Stimulated activated CD8-positive, alpha-beta memory T cell treated with anti-CD3 and anti-CD28 coated beads, Interleukin-7, amount 100 ng/mL, for 48 hours (primary cell): ENCODE measurements at regions not wholly inside any gene's neighbourhood (a gene's known extent, or its start where the extent isn't known, plus 50 kb on each side); places are given as distances from the start of the nearest gene placed in this dataset.
"Not testable (repeated sequence)": the region's sequence is repeated elsewhere in the genome, so short reads cannot be mapped to it uniquely, and the experiment has no call there.

Source experiments
- DNase-seq, 2 donors: peaks; one replicate each; pipeline ENCODE4 v3.0.0-alpha.2; 2020; ENCODE audit warnings: low read depth in 1 of 2; ENCODE audit errors: extremely low read depth in 1 of 2

GRCh38 chr2:145807554-145807953 is 1287.6 kb upstream of the ZEB2 start:
- no peak for DNase-seq

GRCh38 chr2:145806546-145806945 is 1286.6 kb upstream of the ZEB2 start:
- DNase-seq = no peak

GRCh38 chr2:145802133-145802532 is 1282.2 kb upstream of the ZEB2 start:
- DNase-seq = no peak

GRCh38 chr2:145801210-145801609 is 1281.3 kb upstream of the ZEB2 start:
- no peak for DNase-seq

- no peak for DNase-seq
Measured at GRCh38 chr2:145800151-145801091, 1280.5 kb upstream of the ZEB2 start.

- no peak for DNase-seq
Measured at GRCh38 chr2:145799595-145800108, 1279.7 kb upstream of the ZEB2 start.

- no peak for DNase-seq
Measured at GRCh38 chr2:145798419-145798818, 1278.5 kb upstream of the ZEB2 start.

- no peak for DNase-seq
Measured at GRCh38 chr2:145797692-145798091, 1277.8 kb upstream of the ZEB2 start.

- no peak for DNase-seq
Measured at GRCh38 chr2:145792745-145793144, 1272.8 kb upstream of the ZEB2 start.

GRCh38 chr2:145789636-145790035 is 1269.7 kb upstream of the ZEB2 start:
- DNase-seq = no peak

GRCh38 chr2:145787597-145788361 is 1267.9 kb upstream of the ZEB2 start:
- not testable (repeated sequence) for DNase-seq

- not testable (repeated sequence) for DNase-seq
Measured at GRCh38 chr2:145782607-145783006, 1262.7 kb upstream of the ZEB2 start.

- no peak for DNase-seq
Measured at GRCh38 chr2:145777914-145778313, 1258.0 kb upstream of the ZEB2 start.

- no peak for DNase-seq
Measured at GRCh38 chr2:145777297-145777696, 1257.4 kb upstream of the ZEB2 start.

- DNase-seq = no peak
Measured at GRCh38 chr2:145775591-145775990, 1255.7 kb upstream of the ZEB2 start.

GRCh38 chr2:145771525-145771924 is 1251.6 kb upstream of the ZEB2 start:
- DNase-seq = no peak

- no peak for DNase-seq
Measured at GRCh38 chr2:145769011-145769716, 1249.2 kb upstream of the ZEB2 start.

- no peak for DNase-seq
Measured at GRCh38 chr2:145765874-145766273, 1246.0 kb upstream of the ZEB2 start.

GRCh38 chr2:145764631-145765030 is 1244.7 kb upstream of the ZEB2 start:
- DNase-seq = no peak

GRCh38 chr2:145760781-145761649 is 1241.1 kb upstream of the ZEB2 start:
- no peak for DNase-seq
